EL (cell line): ENCODE measurements at regions not wholly inside any gene's neighbourhood (a gene's known extent, or its start where the extent isn't known, plus 50 kb on each side); places are given as distances from the start of the nearest gene placed in this dataset.
"Not testable (repeated sequence)": the region's sequence is repeated elsewhere in the genome, so short reads cannot be mapped to it uniquely, and the experiment has no call there.

Experiments used
- DNase-seq: peaks from one replicate; pipeline ENCODE4 v3.0.0-alpha.2; 2016

DNA sequence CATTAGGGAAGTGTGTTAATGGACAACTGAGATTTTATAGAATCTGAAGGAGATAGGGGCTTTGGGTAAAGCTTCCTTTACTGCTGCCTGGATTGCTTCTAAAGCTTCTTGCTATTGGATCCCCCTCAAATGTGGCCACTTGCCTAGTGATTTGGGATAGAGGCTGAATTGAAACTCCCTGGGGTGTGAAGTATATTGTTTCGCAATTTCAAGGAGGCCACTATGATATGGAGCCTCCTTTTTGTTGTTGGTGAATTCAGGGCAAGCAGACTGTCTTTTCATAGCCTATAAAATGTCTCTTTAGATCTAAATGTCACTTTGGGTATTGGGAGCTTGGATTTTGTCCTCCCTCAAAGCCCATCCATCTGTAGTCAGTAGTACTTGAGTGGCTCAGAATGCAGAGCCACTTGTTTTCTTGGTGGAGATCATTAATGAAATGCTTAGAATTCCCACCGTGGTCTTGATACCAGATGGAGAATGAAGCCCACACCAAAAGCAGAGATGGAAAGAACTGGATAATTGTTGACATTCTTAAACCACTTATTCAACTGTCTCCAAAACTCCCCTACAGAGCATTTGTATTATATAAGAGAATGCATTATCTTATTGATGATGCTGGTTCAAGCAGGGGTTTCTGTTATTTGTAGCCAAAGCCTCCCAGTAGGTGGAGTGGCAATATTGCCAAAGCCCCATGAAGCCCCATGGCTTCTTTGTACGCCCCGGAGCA is 144.3 kb upstream of the KCNE2 start:
- DNase-seq: no peak

DNA sequence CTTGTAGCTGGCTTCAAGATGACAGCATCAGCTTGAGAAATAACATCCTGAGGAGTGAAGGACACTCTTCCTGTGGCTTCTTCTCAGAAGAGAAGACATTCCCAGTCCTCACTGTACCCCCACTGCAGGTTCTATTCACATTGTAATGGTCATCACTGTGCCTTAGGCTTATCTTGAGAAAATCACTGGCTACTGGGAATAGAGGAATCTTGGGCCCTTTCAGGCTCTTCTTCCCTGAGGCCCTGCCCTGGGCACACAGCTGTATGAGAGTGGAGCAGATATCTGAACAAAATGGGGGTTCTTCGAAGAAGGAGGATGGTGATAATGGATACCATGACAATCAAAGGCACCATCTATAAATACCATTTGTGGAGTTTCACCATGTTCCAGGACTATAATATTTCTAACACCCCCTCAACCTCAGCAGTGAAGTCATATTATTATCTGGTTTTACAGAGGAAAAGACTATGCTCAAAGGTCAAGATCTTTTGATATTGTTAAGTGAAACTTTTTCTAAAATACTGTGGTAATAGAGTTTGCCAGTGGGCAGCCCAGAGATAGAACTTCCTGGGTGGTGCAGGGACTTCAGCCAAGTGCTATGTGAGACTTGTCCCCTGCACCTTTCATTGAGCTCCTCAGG is 143.1 kb upstream of the KCNE2 start:
- no peak for DNase-seq

DNA sequence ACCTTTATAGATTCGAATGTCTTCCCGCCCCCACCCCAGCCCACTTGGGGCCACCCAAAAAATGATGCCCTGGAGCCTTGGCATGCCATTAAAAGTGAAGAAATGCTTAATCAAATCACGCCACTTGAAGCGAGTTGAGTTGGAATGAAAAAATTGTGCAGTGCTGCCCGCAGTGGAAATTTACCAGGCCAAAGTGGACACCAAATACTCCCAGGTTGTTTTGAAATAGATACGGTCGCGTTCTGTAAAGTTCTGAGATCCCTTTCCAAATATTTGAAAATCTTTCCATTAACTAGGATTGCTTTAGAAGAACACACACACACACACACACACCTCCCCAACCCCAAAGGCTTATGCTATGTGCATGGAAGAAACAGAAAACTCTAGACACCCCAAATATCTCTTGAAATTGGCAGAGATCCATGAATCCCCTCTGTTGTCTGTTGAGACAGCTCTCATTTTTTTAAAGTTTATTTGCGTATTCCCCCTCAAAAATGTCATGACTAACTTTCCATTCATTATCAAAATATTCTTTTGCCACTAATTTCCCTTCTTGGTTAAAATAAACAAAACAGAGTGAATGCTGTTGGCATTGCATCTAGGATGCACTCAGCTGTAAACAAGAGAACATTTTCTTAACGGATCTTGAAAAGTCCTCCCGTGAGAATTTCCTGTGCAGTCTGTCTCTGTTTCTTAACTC is 142.3 kb upstream of the KCNE2 start:
- DNase-seq: no peak

DNA sequence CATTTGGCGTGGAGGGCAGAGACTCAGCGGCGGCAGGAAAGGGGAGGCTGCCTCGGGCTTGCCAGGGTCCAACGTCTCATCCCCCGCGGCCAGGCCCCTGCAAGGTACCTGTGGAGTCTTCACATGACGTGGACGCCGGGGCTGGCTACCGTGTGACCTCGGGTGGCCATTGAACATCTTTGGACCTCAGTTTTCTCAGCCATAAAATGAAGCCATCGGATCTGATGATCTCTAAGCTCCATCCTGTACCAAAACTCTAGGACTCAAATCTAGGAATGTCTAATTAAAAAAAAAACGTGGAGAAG is 141.8 kb upstream of the KCNE2 start:
- no peak for DNase-seq

DNA sequence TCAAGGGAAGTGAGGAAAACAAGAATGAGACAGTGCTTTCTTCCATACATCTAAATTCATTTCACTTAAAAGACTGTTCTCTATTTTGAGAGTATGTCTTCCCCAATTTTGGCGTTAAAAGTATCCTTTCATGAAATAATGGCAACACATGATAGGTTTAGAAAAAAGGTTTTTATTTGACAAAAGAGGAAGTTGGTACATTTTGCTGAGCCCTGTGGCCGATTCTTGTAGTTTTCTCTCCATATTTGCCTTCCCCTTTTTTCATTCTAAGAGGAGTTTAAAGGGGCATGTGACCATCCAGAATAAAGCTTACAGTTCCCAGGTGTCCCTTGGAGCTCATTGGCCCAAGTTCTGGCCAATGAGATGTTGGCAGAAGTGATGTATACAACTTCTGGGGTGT is 140.4 kb upstream of the KCNE2 start:
- no peak for DNase-seq

DNA sequence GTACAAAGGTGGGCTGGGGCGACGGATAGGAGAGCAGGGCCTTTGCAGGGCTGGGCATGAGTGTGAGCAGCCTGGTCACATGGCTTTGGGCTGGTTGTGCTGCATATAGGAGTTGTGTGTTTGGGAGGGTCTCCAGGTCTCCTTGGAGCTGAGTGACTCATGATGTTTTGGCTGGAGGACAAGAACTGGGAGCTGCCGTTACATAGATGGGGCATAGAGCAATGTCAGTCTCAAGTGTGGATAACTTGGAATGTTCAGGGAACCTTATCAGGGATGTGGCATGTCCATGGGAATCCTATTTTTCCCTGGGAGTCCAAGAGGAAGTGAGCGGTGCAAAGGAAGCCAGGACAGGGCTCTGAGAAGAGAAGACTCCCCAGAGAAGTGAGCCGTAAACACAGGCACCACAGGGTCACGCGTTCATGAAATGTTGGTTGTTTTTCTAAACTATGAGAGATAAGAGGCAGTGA is 136.4 kb upstream of the KCNE2 start:
- peak; percentile 15 for DNase-seq

DNA sequence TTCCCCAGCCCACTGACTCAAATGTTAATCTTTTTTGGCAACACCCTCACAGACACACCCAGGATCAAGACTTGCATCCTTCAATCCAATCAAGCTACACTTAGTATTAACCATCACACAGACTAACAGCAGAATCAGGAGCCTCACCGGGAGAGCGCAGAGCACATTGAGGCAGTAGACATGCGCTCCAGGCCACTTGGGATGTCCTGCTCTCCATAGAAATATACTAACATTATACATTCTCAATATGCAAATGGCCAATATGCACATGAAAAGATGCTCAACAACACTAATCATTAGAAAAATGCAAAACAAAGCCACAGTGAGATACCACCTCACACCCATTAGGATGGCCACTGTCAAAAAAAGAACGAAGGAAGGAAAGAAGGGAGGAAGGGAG is 135.0 kb upstream of the KCNE2 start:
- DNase-seq: no peak

DNA sequence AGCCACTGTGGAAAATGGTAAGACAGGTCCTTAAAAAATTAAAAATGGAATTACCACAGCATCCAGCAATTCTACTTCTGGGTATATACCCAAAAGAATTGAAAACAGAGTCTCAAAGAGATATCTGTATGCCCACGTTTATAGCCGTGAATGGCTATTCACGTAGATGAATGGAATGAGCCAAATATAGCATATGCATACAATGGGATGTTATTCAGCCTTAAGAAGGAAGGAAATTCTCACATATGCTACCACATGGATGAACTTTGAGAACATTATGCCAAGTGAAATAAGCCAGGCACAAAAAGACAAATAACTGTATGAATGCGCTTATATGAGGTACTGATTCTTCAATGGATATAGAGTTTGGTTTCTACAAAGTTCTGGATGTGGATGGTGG is 134.5 kb upstream of the KCNE2 start:
- no peak for DNase-seq

DNA sequence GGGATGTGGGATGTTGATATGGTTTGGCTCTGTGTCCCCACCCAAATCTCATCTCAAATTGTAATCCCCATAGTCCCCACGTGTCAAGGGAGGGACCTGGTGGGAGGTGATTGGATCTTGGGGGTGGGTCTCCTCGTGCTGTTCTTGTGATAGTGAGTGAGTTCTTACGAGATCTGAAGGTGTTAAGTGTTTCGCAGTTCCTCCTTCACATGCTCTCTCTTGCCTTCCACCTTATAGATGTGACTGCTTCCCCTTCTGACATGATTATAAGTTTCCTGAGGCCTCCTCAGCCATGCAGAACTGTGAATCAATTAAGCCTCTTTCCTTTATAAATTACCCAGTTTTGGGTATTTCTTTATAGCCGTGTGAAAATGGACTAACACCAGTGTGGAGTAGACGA is 130.1 kb upstream of the KCNE2 start:
- not testable (repeated sequence) for DNase-seq

DNA sequence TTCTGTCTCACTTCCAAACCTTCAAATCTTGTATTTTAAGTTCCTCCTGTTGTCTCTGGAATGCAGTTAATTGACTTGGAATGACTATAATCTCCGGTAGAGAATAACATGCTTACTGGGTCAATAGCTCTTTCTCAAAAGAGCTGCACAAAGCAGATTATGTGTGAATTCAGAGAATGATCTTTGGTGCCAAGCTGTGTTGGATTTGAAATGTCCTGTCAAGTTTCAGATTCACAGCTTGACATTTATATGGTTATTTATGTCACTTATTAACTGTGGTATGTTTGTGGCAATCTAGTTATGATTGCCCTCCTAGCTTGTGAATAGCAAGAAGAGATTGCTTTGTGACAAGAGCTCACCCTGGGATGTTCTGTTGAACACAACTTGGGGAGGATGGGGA is 128.3 kb upstream of the KCNE2 start:
- no peak for DNase-seq

DNA sequence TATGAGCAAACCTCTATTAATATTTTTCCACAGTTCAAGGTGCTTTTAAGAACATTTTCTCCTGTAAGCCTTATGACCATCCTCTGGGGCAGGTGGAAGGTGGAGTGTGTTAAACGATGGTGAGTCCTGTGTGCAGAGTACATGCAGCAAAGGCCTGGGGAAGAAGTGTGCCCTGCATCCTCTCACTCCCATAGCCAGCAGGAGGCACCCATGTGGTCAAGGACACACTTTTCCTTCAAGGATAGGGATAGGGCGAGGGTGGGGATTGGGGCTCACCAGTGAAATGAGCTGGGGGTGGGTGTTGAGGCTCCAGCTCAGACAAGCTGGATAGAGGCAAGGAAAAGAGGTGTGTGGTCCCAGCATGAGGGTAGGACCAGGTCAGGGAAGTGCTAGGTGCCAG is 120.8 kb upstream of the KCNE2 start:
- DNase-seq: no peak

DNA sequence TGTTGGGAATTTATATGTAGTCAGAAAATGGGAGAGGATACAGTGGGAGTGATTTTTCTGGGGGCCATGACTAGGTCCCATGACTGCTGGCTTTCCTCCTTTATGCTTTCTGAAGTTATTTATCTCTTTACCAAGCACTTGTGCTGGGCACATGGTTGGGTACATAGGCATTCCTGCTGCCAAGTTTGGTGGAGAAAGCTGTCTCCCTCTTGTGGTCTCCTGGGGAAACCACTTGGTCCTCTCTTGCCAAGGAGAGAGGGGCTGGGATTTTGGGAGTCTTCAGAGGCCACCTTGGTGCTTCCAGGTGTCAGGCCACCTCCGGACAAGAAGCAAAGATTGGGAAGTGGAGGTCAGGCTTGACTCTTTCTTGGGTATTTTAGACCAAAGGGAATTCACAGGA is 120.2 kb upstream of the KCNE2 start:
- peak; percentile 25 for DNase-seq

DNA sequence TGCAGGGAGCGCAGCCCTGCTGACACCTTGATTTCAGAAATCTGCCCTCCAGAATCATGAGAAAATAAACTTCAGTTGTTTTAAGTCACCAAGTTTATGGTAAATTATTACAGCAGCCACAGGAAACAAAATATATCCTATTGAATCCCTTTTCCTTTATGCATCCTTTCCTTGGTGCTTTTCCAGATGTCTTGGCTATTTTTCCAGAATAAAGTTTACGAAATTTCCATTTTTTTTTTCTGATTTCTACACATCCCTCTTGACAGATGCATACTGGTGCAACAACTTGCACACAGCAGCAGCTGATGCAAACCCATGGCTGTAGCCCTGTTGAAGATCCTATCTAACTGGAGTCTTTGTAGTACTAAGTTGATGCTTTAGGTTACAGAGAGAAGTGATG is 111.1 kb upstream of the KCNE2 start:
- no peak for DNase-seq

DNA sequence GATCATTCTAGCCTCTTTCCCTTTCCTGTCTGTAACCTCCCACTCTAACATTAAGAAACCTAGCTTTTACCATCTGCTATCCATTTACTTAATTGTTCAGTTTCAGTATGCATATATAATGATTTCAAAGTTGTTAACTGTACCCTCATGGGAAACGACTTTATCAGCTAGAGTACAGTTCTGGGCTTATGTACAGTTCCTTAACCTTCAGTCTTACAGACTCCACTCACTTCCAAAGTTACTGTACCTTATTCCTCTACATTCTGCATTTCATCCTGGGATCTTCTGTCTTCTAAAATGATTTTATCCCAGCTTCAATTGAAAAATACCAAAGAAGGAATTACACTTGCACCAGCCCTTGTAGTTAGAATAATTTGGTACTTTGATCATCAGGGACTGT is 108.7 kb upstream of the KCNE2 start:
- DNase-seq: no peak

DNA sequence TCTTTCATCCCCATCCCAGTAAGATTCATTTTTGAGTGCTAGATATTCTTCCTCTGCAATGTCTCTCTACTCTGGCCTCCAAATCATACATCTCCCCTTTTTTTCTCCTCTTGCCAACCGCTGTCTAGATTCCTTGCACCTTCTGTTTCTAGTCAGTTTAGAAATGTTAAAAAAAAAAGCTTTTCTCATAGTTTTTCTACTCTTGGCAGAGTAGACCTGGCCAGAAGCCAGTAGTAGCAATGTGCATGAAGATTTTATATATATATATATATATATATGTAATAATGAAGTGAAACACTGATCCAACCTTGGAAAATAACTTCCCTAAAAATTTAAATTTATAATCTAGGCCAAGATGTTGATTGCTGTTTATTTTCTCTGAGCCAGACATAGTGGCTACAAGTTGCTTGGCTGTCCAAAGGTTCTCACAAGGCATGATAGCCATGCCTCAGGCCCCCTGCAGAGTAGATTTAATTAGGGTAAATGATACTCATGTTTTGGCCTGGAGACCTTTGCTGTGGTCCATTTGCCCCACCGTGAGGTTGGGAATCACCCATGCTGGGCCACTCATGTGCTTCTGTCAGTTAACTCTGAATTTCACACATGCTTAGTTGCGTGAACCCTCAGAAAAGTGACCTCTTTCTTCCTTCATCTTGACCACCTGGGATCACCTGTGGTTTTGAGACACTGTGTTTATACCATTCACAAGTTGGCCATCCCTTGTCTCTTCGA is 103.4 kb upstream of the KCNE2 start:
- DNase-seq: no peak

DNA sequence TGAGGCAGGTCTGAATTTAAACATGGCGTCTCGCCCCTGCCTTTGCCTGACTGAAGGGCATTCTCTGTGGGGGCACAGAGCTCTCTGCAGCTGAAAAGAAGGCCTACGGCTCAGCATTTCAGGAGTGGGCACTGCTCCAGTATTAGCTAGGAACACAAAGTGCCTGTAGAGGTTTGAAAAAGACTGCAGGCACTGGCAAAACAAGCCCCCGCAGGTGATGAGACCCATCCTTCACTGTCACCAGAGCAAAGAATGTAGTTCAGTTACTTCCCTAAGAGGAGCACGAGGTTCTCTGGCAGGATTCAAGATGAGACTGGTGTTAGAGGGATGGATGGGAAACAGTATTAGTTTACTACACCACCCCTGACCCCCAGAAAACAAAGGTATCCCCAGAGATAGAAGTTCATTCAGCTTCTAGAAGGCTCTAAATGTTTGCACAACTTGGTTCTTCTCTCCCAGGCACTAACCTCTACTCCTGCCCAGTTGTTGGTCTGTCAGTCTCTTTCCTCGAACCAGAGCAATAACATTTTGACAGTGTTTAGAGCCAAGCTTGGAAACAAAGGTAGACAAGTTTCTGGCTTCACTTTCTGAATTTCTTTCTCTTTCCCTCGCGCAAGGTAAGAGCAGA is 101.9 kb upstream of the KCNE2 start:
- no peak for DNase-seq

DNA sequence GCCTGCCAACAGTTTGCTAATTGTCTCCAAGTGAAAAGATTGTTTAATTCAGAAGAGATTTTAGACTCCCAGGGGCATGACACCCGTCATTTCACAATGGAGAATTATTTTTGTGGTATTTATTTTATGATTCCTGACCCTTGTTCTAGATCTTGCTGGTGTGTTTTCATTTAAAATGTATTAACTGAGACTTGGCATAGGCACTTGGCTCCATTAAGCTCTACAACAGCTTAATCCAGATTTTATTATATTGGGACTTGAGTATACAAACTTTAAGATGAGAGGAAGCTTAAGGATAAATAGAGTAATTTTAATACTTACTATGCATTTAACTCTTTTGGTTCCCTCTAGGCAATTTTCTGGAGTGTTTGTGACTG is 101.3 kb upstream of the KCNE2 start:
- DNase-seq: no peak

DNA sequence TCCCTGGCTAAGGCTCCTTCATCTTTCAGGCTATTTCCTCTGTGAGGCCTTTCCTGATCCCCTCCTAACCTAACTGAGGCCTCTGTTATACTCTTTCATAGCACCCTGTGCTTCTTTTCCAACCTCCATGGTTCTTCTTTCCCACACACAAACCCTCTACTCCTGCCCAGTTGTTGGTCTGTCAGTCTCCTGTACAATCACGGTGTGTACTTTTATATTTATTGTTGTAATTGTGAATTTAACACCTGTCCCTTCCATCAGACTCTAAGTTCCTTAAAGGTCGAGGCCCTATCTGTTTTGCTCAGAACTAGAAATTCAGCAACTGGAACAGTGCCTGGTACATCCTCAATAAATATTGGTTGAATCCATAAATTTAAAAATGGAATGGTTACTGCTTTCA is 100.2 kb upstream of the KCNE2 start:
- no peak for DNase-seq

DNA sequence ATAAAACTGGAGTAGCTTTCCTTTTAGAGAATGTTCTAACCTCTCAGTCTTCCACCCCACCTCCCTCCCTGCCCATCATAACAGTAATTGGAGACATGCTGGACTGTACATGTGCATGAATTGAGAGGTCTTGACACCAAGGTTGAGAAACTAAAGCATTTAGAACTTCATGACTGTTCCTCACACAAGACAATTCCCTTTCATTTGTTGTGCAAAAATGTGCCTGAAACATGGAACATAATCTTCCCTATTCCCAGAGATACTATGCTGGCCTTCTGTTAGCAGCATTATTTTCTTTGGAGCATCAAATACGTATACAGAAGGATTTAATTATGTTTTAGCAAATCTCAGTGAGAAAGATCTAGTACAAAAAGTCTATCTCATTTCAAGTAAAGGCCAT is 97.5 kb upstream of the KCNE2 start:
- DNase-seq: no peak

DNA sequence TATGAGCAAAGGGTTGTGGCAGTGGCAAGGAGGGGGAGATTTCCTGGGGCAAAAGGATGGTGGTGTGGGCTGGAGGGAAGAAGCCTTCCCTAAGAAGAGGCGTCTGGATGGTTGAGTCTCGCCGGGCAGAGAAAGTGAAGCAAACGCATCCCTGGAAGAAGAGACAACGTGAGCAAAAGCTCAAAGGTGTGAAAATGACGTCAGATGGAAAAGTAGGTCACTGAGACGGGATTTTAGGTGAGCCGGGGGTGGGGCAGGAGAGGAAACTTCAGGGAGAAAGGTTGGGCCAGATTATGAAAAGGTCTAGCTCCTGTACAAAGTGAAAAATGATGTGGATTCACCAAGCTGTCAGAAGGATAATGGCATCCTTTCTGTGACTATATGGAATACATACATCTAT is 95.3 kb upstream of the KCNE2 start:
- DNase-seq: no peak

DNA sequence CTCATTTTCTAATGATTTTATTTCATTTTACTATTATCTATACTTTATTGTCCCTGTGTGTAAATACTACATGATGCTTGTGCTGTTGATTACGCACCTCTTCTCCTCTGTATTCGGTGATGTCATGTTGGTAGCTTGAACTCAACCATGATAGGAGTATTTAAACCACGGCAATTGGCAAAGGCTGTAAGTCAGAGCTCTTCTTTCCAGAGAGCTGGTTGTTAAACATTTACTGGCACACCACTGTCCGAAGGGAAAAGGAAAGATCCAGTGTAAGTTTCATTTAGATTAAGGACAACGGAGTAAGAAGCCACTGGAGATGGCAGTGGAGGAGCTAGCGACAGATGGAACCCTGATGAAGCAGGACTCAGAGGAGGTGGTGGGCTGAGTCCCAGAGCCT is 93.4 kb upstream of the KCNE2 start:
- no peak for DNase-seq

DNA sequence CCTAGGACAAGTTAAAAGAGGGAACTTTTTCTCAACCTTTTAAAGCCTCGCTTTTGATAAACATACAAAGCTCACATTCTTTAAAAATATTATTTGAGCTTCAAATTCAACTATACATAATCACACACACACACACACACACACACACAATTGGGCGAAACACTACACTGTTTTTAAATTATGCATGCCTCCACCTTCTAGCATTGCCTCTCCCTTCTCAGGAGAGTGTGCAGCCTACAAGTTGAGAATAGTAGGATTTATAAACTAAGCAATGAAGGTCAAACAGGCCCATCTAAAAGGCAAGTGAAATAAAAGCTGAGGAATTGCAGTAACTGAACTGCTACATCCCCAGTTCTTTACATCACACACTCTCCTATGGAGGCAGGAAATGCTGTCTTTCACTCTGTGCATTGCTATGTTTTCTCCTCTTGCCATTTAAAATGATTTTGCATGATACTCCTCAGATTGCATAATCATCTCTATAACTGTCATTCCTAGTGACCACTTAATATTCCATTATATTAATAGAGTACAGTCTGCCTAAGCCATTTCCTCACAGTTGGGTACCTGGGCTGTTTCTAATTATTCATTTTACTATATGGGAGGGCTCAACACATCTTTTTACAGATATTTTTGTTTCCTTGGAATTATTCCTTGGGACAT is 92.5 kb upstream of the KCNE2 start:
- DNase-seq: no peak

DNA sequence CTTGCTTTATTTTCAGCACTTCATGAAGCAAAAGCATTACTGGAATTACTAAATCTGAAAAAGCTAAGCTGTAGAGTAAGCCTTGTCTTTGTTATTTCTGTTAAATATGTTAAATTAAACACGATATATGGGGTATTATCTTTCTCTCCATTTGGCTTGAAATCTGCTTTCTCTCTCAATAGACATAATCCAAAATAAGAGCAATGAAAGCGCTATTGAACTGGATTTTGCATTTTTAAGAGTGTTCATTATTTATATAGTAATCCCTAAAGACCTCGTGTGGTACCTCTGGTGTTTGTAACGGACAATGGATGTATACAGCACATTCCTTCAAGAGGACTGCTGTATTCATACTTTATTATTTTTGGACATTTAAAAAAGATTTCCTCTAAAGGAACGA is 91.5 kb upstream of the KCNE2 start:
- no peak for DNase-seq
